ENCODE measurements at regions not wholly inside any gene's neighbourhood (a gene's known extent, or its start where the extent isn't known, plus 50 kb on each side); places are given as distances from the start of the nearest gene placed in this dataset.

DNA sequence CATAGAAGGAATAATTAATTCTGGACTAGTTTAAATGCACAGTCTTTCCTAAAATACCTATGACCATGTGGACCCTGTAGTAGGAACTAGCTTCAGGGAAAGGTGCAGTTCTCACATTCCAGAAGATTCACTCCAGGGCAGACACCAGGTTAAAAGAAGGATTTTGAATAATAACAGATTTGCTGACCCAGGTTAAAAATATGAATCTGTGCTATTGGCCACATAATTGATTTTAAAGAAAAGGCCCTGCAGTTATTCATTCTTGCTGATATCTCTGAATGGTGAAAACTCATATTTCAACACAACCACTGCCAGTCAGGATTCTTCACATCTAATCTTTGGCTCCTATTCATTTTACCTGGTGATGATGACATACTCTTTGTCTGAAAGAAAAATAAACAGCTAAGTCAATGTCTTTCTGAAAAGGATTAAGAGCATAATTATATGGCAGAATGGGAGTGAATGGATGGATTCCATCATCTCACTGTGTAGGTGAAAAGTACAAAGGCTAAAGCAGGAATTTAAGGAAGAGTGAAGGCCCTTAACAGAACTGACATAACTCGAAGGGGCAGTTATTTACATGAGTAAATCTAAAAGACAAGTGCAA, 432.8 kb downstream of the PDGFC start:
- TF ChIP-seq, protein P1, sequence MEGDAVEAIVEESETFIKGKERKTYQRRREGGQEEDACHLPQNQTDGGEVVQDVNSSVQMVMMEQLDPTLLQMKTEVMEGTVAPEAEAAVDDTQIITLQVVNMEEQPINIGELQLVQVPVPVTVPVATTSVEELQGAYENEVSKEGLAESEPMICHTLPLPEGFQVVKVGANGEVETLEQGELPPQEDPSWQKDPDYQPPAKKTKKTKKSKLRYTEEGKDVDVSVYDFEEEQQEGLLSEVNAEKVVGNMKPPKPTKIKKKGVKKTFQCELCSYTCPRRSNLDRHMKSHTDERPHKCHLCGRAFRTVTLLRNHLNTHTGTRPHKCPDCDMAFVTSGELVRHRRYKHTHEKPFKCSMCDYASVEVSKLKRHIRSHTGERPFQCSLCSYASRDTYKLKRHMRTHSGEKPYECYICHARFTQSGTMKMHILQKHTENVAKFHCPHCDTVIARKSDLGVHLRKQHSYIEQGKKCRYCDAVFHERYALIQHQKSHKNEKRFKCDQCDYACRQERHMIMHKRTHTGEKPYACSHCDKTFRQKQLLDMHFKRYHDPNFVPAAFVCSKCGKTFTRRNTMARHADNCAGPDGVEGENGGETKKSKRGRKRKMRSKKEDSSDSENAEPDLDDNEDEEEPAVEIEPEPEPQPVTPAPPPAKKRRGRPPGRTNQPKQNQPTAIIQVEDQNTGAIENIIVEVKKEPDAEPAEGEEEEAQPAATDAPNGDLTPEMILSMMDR (IDR thresholded peaks at IDR 0.05; ENCODE audit: borderline replicate concordance, extremely low read depth, low read length, poor library complexity, severe bottlenecking): no peak
- no peak for TF ChIP-seq EZH2 (IDR thresholded peaks at IDR 0.05; ENCODE audit: borderline replicate concordance, low read depth, low read length, severe bottlenecking)
